ENCODE measurements at regions not wholly inside any gene's neighbourhood (a gene's known extent, or its start where the extent isn't known, plus 50 kb on each side); places are given as distances from the start of the nearest gene placed in this dataset.
A peak's percentile ranks its signal among the peaks of the same experiment; 100 is the strongest.

DNA sequence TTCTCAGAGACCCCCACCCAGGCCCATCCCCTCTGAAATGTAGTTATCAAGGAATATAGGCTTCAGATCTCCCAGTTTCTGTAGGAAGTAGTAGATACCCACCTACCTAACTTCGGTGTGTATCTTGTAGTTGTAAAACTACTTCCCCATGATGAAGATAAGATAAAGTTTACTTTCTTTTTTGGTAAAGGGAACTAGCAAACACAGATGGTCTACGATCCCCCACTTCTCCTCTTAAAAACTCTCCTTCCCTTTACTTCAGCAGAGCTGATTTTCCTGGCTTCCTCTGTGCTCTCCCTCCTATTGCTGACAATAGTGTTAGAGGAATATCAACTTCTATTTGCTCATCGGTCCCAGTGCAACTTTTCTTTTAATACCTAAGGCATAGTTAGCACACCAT, 395.2 kb downstream of the RPL10L start:
- no peak for TF ChIP-seq POLR2A (IDR thresholded peaks at IDR 0.05)
- TF ChIP-seq, protein P1, sequence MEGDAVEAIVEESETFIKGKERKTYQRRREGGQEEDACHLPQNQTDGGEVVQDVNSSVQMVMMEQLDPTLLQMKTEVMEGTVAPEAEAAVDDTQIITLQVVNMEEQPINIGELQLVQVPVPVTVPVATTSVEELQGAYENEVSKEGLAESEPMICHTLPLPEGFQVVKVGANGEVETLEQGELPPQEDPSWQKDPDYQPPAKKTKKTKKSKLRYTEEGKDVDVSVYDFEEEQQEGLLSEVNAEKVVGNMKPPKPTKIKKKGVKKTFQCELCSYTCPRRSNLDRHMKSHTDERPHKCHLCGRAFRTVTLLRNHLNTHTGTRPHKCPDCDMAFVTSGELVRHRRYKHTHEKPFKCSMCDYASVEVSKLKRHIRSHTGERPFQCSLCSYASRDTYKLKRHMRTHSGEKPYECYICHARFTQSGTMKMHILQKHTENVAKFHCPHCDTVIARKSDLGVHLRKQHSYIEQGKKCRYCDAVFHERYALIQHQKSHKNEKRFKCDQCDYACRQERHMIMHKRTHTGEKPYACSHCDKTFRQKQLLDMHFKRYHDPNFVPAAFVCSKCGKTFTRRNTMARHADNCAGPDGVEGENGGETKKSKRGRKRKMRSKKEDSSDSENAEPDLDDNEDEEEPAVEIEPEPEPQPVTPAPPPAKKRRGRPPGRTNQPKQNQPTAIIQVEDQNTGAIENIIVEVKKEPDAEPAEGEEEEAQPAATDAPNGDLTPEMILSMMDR (IDR thresholded peaks at IDR 0.05): no peak
- Histone ChIP-seq H3K27me3 (no peaks in the 10 kb centered on the region), H3K4me1 (no peaks in the 10 kb centered on the region), H3K27ac (no peak overlapping the region), H3K9me3 (no peaks in the 10 kb centered on the region), H3K4me3 (replicated peaks in 1 of 3) (no peak overlapping the region), H3K36me3 (no peaks in the 10 kb centered on the region)
- intact Hi-C loops (cut with DNase I): no loop called here
- DNase-seq: no peak
- 72 to 79% methylated on average over 3 of the region's 3 CpGs for WGBS, 2 donors

DNA sequence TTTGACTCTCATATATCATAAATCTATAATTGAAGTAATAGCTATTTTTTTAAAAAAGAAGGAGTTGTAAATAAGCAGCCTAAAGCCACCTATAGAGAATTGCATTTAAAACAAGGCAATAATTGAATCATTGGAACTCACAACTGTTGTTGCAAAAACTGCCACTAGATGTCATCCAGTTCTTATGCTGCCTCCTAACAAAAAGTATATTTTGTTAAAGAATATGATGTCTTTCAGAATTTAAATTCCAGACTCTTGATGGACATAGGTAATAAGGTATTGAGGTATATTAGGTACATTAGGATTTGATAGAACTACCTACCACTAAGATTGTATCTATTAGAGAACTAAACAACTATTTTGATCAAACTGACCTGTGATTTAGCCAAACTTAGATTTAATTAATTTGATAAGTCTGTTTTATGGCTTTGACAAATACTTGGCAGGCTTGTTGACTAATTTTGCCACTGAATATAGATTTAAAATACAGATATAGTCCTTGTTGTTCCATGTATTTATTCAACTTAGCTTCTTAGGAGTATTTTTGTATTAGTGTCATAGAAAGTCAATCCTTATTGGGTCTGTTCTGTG, 401.4 kb downstream of the RPL10L start:
- H3K27me3 ChIP-seq: no peaks in the 10 kb centered on the region
- TF ChIP-seq, protein P1 (IDR thresholded peaks at IDR 0.05): peak in 4 of 6 experiments; percentile 37 to 55 (median 47)
- no peak for TF ChIP-seq POLR2A (IDR thresholded peaks at IDR 0.05)

DNA sequence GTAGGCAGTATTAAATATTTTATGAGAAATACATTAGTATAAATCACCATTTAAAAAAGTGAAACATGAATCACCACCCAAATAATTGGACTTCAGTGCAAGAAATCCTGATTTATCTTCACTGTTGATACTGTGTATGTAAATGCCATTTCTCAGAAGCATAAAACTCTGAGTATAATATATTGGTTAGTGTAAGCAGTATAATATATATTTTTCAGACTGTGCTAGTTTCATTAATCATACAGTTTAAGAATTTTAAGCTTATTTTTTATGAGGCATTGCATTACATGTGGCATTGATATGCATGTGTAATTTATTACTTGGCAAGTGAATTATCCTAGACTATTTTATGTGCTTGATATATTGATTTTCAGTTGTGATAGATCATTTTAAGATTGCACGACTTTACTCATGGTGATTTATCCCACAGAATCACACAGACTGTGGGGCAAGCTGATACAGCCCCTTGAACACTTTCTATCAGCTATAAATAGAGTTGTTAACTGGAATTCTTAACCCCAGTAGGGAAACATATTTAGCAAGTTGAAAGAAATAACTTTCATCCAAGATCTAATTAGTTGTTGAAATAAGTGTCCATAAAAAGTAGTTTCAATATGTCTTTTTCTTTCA, 403.5 kb downstream of the RPL10L start:
- 66 to 71% methylated on average over 1 of the region's 1 CpG for WGBS, 2 donors
- Histone ChIP-seq H3K36me3 (no peaks in the 10 kb centered on the region), H3K4me1 (no peaks in the 10 kb centered on the region), H3K27me3 (no peaks in the 10 kb centered on the region), H3K4me3 (replicated peaks in 1 of 3) (no peak overlapping the region), H3K27ac (no peak overlapping the region), H3K9me3 (no peaks in the 10 kb centered on the region)
- DNase-seq: no peak
- TF ChIP-seq POLR2A (IDR thresholded peaks at IDR 0.05): no peak
- TF ChIP-seq, protein P1 (IDR thresholded peaks at IDR 0.05): no peak
- intact Hi-C loops (cut with DNase I): no loop called here

More for the DNA sequence above, 401.4 kb downstream of the RPL10L start:
- Histone ChIP-seq H3K4me1 (no peaks in the 10 kb centered on the region), H3K4me3 (replicated peaks in 1 of 3) (no peak overlapping the region), H3K36me3 (no peaks in the 10 kb centered on the region), H3K27ac (no peak overlapping the region), H3K9me3 (no peaks in the 10 kb centered on the region)
- no peak for DNase-seq
- intact Hi-C loops (cut with DNase I): no loop called here

DNA sequence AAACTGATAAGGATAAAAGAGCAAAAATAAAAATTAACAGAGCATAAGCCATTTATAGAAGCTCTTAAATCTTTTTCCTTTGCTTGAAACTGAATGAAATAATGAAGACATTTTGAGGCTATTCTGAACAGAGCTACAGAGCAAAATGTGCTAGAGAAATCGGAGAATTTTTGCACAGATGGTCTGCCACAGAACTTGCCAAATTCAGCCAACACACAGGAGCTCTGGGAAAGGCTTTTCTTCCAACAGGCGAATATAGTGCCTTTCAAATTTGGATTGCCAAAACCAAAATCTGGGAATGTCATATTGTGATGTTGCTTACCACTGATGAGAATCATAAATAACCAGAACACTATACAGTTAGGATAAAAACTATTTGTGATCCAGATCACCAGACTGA, 406.3 kb downstream of the RPL10L start:
- DNase-seq: no peak
- Histone ChIP-seq H3K36me3 (no peaks in the 10 kb centered on the region), H3K4me3 (replicated peaks in 1 of 3) (no peak overlapping the region), H3K27me3 (no peaks in the 10 kb centered on the region), H3K4me1 (no peaks in the 10 kb centered on the region), H3K9me3 (no peaks in the 10 kb centered on the region), H3K27ac (no peak overlapping the region)
- intact Hi-C loops (cut with DNase I): no loop called here
- WGBS, 2 donors: 82 to 89% methylated on average over 2 of the region's 2 CpGs
- TF ChIP-seq, protein P1 (IDR thresholded peaks at IDR 0.05): no peak
- no peak for TF ChIP-seq POLR2A (IDR thresholded peaks at IDR 0.05)

DNA sequence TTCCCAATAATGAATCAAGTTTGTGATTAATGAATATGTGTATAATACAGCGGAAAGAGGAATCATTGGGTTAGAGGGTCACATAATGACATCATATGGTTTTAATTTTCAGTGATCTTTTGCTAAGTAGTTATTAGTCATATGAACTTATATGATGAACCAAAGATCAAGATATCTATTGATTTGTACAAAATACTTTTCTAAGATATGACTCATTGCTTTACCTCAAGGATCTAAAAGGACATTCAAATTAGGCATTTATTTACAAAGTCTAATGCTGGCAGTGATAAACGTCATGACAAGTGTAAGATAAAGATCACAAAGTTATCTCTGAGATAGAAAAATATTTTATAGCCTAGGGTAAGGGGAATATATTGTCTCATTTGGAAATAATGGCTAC, 417.8 kb downstream of the RPL10L start:
- H3K27ac ChIP-seq: no peak overlapping the region
- no peak overlapping the region for H3K4me3 ChIP-seq (replicated peaks in 1 of 3)
- no peak for DNase-seq
- H3K36me3 ChIP-seq: no peaks in the 10 kb centered on the region
- H3K9me3 ChIP-seq: no peaks in the 10 kb centered on the region
- WGBS, 2 donors: 63 to 68% methylated on average over 2 of the region's 2 CpGs
- no peaks in the 10 kb centered on the region for H3K4me1 ChIP-seq
- intact Hi-C loops (cut with DNase I): no loop called here
- no peaks in the 10 kb centered on the region for H3K27me3 ChIP-seq
- TF ChIP-seq, protein P1 (IDR thresholded peaks at IDR 0.05): no peak
- TF ChIP-seq POLR2A (IDR thresholded peaks at IDR 0.05): no peak
